ENCODE measurements at regions not wholly inside any gene's neighbourhood (a gene's known extent, or its start where the extent isn't known, plus 50 kb on each side); places are given as distances from the start of the nearest gene placed in this dataset.
"Not testable (repeated sequence)": the region's sequence is repeated elsewhere in the genome, so short reads cannot be mapped to it uniquely, and the experiment has no call there.

DNA sequence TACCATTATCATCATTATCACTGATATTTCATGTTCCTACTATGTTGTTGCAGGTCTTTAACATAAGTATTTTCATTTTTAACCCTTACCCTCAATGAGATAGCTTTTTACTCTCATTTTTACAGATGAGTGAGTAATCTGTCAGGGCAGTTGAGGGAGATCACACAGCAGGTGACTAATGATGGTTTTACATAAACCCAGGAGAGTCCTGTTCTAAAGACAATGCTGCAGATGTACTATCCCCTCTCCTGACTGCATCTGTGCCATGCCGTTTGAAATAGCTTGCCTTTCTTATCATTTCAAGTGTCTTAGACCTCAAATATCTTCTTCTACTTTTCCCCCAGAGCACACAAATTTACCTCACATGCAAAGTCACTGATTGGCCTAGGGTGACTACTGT, 1552.1 kb upstream of the SEL1L start:
- Histone ChIP-seq H3K79me2 (ENCODE audit: insufficient read depth, low read length) (no peaks in the 10 kb centered on the region), H3K4me1 (ENCODE audit: insufficient read depth, low read length, severe bottlenecking) (no peaks in the 10 kb centered on the region), H3K36me3 (ENCODE audit: insufficient read depth, low read length) (no peaks in the 10 kb centered on the region), H3K9me3 (ENCODE audit: low read length) (no peaks in the 10 kb centered on the region), H2AFZ (ENCODE audit: low read length) (no peak overlapping the region), H3K4me3 (ENCODE audit: low read depth, low read length, poor library complexity, severe bottlenecking) (no peak overlapping the region), H3K4me2 (ENCODE audit: low read length) (no peak overlapping the region), H3K27me3 (ENCODE audit: insufficient read depth, low read length) (no peaks in the 10 kb centered on the region), H3K27ac (ENCODE audit: low read depth, low read length, poor library complexity, severe bottlenecking) (no peak overlapping the region), H3K9ac (ENCODE audit: low read length) (no peak overlapping the region), H4K20me1 (ENCODE audit: insufficient read depth, low read length) (no peaks in the 10 kb centered on the region), H3F3A (ENCODE audit: insufficient read depth, low read length) (no peaks in the 10 kb centered on the region), H3K9me2 (ENCODE audit: low read depth, low read length) (no peaks in the 10 kb centered on the region)
- no peak for TF ChIP-seq EZH2 (IDR thresholded peaks at IDR 0.05; ENCODE audit: borderline replicate concordance, low read length)
- TF ChIP-seq, protein P1, sequence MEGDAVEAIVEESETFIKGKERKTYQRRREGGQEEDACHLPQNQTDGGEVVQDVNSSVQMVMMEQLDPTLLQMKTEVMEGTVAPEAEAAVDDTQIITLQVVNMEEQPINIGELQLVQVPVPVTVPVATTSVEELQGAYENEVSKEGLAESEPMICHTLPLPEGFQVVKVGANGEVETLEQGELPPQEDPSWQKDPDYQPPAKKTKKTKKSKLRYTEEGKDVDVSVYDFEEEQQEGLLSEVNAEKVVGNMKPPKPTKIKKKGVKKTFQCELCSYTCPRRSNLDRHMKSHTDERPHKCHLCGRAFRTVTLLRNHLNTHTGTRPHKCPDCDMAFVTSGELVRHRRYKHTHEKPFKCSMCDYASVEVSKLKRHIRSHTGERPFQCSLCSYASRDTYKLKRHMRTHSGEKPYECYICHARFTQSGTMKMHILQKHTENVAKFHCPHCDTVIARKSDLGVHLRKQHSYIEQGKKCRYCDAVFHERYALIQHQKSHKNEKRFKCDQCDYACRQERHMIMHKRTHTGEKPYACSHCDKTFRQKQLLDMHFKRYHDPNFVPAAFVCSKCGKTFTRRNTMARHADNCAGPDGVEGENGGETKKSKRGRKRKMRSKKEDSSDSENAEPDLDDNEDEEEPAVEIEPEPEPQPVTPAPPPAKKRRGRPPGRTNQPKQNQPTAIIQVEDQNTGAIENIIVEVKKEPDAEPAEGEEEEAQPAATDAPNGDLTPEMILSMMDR (IDR thresholded peaks at IDR 0.05; ENCODE audit: low read length): no peak

DNA sequence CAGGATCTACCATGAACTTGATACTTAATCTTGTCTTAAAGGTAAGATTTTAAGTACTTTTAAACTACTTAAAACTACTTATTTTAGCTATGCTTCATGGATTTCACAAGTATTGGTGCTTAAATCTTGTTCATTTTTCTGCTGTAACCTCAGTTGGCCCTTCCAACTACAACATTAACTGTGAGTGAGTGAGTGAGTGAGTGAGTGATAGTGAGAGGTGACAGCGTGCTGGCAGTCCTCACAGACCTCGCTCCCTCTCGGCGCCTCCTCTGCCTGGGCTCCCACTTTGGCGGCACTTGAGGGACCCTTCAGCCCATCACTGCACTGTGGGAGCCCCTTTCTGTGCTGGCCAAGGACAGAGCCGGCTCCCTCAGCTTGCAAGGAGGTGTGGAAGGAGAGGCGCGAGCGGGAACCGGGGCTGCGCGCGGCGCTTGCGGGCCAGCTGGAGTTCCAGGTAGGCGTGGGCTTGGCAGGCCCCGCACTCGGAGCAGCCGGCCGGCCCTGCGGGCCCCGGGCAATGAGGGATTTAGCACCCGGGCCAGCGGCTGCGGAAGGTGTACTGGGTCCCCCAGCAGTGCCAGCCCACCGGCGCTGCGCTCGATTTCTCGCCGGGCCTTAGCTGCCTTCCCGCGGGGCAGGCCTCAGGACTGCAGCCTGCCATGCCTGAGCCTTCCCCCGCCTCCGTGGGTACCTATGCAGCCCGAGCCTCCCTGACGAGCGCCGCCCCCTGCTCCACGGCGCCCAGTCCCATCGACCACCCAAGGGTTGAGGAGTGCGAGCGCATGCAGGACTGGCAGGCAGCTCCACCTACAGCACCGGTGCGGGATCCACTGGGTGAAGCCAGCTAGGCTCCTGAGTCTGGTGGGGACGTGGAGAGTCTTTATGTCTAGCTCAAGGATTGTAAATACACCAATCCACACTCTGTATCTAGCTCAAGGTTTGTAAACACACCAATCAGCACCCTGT, 1558.6 kb upstream of the SEL1L start:
- not testable (repeated sequence) for H3K9ac ChIP-seq (ENCODE audit: low read length); H3K4me3 ChIP-seq (ENCODE audit: low read depth, low read length, poor library complexity, severe bottlenecking); H3K36me3 ChIP-seq (ENCODE audit: insufficient read depth, low read length); H2AFZ ChIP-seq (ENCODE audit: low read length); H3K27me3 ChIP-seq (ENCODE audit: insufficient read depth, low read length); H3F3A ChIP-seq (ENCODE audit: insufficient read depth, low read length); H4K20me1 ChIP-seq (ENCODE audit: insufficient read depth, low read length); H3K4me1 ChIP-seq (ENCODE audit: insufficient read depth, low read length, severe bottlenecking); H3K4me2 ChIP-seq (ENCODE audit: low read length); H3K27ac ChIP-seq (ENCODE audit: low read depth, low read length, poor library complexity, severe bottlenecking); H3K9me2 ChIP-seq (ENCODE audit: low read depth, low read length); H3K79me2 ChIP-seq (ENCODE audit: insufficient read depth, low read length); H3K9me3 ChIP-seq (ENCODE audit: low read length)

DNA sequence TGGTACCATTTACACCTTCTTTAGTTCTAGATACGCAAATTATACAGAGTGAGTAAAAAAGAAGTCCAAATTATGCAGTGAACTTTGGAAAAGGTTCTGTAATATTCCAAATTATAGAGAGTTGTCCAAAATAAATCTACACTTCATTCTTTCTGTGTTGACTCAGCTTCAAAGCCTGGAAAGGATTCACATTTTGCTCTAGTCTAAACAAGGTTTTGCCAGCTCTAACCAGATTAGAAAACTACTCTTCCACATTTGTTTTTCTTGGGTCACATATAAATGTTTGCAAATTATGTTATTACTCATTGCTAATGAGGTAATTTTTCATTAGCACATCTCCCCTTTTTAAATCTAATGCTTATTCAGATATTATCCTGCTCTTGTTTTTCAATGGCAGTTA, 1562.4 kb upstream of the SEL1L start:
- TF ChIP-seq, protein P1 (IDR thresholded peaks at IDR 0.05; ENCODE audit: low read length): no peak
- TF ChIP-seq EZH2 (IDR thresholded peaks at IDR 0.05; ENCODE audit: borderline replicate concordance, low read length): no peak
- no peak overlapping the region for H3K4me3 ChIP-seq (ENCODE audit: low read depth, low read length, poor library complexity, severe bottlenecking)
- H3K9me2 ChIP-seq (ENCODE audit: low read depth, low read length): no peaks in the 10 kb centered on the region

DNA sequence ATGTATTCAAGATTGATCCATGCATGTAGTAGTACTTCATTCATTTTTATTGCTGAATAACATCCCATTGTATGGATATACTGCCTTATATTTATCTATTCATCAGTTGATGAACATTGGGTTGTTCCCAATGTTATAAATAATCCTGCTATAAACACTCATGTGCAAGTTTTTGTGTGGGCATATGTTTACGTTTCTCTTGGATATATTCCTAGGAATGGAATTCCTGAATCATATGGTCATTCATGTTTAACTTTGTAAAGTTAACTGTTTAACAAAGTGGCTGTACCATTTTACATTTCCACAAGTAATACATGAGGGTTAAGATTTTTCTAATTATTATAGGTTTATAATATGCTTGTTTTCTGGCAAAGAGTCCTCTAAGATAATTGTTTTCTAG, 1568.2 kb upstream of the SEL1L start:
- H3K27ac ChIP-seq (ENCODE audit: low read depth, low read length, poor library complexity, severe bottlenecking): no peak overlapping the region
- H3K36me3 ChIP-seq (ENCODE audit: insufficient read depth, low read length): no peaks in the 10 kb centered on the region
- H3K9me2 ChIP-seq (ENCODE audit: low read depth, low read length): no peaks in the 10 kb centered on the region
- H3K79me2 ChIP-seq (ENCODE audit: insufficient read depth, low read length): no peaks in the 10 kb centered on the region
- H3K27me3 ChIP-seq (ENCODE audit: insufficient read depth, low read length): no peaks in the 10 kb centered on the region
- no peaks in the 10 kb centered on the region for H4K20me1 ChIP-seq (ENCODE audit: insufficient read depth, low read length)
- H3K9me3 ChIP-seq (ENCODE audit: low read length): no peaks in the 10 kb centered on the region
- no peak for TF ChIP-seq EZH2 (IDR thresholded peaks at IDR 0.05; ENCODE audit: borderline replicate concordance, low read length)
- TF ChIP-seq, protein P1 (IDR thresholded peaks at IDR 0.05; ENCODE audit: low read length): no peak
- no peak overlapping the region for H2AFZ ChIP-seq (ENCODE audit: low read length)
- no peak overlapping the region for H3K4me3 ChIP-seq (ENCODE audit: low read depth, low read length, poor library complexity, severe bottlenecking)
- no peak overlapping the region for H3K4me2 ChIP-seq (ENCODE audit: low read length)
- no peaks in the 10 kb centered on the region for H3K4me1 ChIP-seq (ENCODE audit: insufficient read depth, low read length, severe bottlenecking)
- no peaks in the 10 kb centered on the region for H3F3A ChIP-seq (ENCODE audit: insufficient read depth, low read length)
- H3K9ac ChIP-seq (ENCODE audit: low read length): no peak overlapping the region

More for the DNA sequence above, 1562.4 kb upstream of the SEL1L start:
- no peak overlapping the region for H3K27ac ChIP-seq (ENCODE audit: low read depth, low read length, poor library complexity, severe bottlenecking)
- no peaks in the 10 kb centered on the region for H3K79me2 ChIP-seq (ENCODE audit: insufficient read depth, low read length)
- no peak overlapping the region for H2AFZ ChIP-seq (ENCODE audit: low read length)
- H3F3A ChIP-seq (ENCODE audit: insufficient read depth, low read length): no peaks in the 10 kb centered on the region
- no peaks in the 10 kb centered on the region for H3K27me3 ChIP-seq (ENCODE audit: insufficient read depth, low read length)
- no peaks in the 10 kb centered on the region for H3K4me1 ChIP-seq (ENCODE audit: insufficient read depth, low read length, severe bottlenecking)
- no peaks in the 10 kb centered on the region for H3K9me3 ChIP-seq (ENCODE audit: low read length)
- no peaks in the 10 kb centered on the region for H3K36me3 ChIP-seq (ENCODE audit: insufficient read depth, low read length)
- no peak overlapping the region for H3K9ac ChIP-seq (ENCODE audit: low read length)
- H4K20me1 ChIP-seq (ENCODE audit: insufficient read depth, low read length): no peaks in the 10 kb centered on the region
- no peak overlapping the region for H3K4me2 ChIP-seq (ENCODE audit: low read length)
